ENCODE measurements at regions not wholly inside any gene's neighbourhood (a gene's known extent, or its start where the extent isn't known, plus 50 kb on each side); places are given as distances from the start of the nearest gene placed in this dataset.

GRCh38 chr6:135722190-135722589 lies 129.3 kb upstream of the PDE7B start:
- TF ChIP-seq CTCF (IDR thresholded peaks at IDR 0.05; ENCODE audit: low read depth, low read length) (no peak), MAX (IDR thresholded peaks at IDR 0.05; ENCODE audit: low read depth, low read length) (no peak), POLR2A (IDR thresholded peaks at IDR 0.05; ENCODE audit: extremely low read depth, insufficient read length) (no peak), MYC (IDR thresholded peaks at IDR 0.05; ENCODE audit: low read depth, low read length) (no peak)
